ENCODE measurements at regions not wholly inside any gene's neighbourhood (a gene's known extent, or its start where the extent isn't known, plus 50 kb on each side); places are given as distances from the start of the nearest gene placed in this dataset.

DNA sequence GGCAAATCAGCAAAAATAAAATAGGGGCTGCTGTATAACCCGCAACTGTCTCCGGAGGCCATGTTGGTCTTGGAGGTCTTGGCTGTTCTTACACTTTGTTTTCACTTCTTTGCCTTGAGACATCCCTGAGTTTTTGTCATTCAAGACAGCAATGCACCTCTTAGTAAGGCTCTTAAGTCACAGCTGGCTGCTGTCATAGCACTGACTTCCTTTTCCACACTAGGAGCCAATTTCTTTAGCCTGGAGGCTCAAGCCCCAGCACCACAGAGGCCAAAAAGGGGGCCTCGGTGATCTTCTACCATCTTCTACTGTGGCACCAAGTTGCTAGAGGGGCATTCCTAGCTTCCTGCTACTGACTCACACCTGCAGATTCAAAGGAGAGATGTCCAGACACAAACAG, 536.3 kb downstream of the CDH26 start:
- intact Hi-C loops (cut with micrococcal nuclease; ENCODE audit: unreplicated experiment), result no loop called here
- Histone ChIP-seq H3K9me3 (ENCODE audit: low read length) (no peaks in the 10 kb centered on the region), H4K20me1 (ENCODE audit: insufficient read depth, low read length) (no peaks in the 10 kb centered on the region), H3K79me2 (ENCODE audit: insufficient read depth, low read depth, low read length) (no peaks in the 10 kb centered on the region), H3K27ac (ENCODE audit: low read depth, low read length, poor library complexity, severe bottlenecking) (no peak overlapping the region), H3K4me2 (ENCODE audit: low read length) (no peak overlapping the region), H3K9me2 (ENCODE audit: insufficient read depth, low read length) (no peaks in the 10 kb centered on the region), H3K4me3 (ENCODE audit: low read depth, low read length, poor library complexity, severe bottlenecking) (no peak overlapping the region), H3K36me3 (ENCODE audit: insufficient read depth, low read length) (no peaks in the 10 kb centered on the region), H2AFZ (ENCODE audit: low read length) (no peak overlapping the region), H3K4me1 (ENCODE audit: insufficient read depth, low read length, poor library complexity, severe bottlenecking) (no peaks in the 10 kb centered on the region)
- DNase-seq (ENCODE audit: low spot score), result no peak
- CTCF ChIA-PET (ENCODE audit: unreplicated experiment), result no interaction called here
- no peak for TF ChIP-seq EZH2phosphoT487 (IDR thresholded peaks at IDR 0.05; ENCODE audit: borderline replicate concordance, low read depth, low read length)
- TF ChIP-seq, protein P1, sequence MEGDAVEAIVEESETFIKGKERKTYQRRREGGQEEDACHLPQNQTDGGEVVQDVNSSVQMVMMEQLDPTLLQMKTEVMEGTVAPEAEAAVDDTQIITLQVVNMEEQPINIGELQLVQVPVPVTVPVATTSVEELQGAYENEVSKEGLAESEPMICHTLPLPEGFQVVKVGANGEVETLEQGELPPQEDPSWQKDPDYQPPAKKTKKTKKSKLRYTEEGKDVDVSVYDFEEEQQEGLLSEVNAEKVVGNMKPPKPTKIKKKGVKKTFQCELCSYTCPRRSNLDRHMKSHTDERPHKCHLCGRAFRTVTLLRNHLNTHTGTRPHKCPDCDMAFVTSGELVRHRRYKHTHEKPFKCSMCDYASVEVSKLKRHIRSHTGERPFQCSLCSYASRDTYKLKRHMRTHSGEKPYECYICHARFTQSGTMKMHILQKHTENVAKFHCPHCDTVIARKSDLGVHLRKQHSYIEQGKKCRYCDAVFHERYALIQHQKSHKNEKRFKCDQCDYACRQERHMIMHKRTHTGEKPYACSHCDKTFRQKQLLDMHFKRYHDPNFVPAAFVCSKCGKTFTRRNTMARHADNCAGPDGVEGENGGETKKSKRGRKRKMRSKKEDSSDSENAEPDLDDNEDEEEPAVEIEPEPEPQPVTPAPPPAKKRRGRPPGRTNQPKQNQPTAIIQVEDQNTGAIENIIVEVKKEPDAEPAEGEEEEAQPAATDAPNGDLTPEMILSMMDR (conservative IDR thresholded peaks at IDR 0.05; ENCODE audit: low read length), result no peak
- no TSS peak for BruUV-seq (replicated peaks)
- POLR2A ChIA-PET, result no interaction called here

DNA sequence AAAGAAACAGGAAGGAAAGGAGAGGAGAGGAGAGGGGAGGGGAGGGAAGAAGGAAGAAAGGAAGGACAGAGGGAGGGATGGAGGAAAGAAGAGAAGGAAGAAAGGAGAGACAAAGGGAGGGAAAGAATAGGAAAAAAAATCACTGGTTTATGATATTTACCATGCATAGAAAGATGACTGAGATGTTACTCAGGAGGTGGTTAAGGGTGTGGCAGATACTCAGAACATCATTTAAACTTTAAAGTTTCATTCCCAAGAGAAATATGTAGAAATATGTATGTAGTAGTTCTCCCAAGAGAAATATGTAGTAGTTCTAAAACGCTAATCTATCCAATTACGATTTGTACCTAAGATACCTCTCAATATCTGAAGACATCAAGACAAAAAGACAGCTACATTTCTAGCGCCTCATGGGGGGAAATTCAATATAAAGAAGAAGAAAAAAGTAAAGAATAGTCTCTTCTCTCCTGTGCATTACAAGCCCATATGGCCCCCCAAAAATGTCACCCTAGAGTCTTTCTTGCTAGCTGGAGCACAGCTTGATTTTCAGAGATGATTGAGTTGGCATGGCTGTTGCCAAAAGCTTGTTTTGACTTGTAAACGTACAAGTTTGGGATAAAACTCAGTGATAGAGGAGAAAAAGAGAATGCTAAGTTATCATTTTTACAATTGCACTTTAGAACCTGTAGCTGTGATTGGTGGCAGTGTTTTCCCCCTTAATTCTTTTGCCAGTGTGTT, 539.2 kb downstream of the CDH26 start:
- Histone ChIP-seq H3K27ac (ENCODE audit: low read depth, low read length, poor library complexity, severe bottlenecking) (no peak overlapping the region), H3K36me3 (ENCODE audit: insufficient read depth, low read length) (no peaks in the 10 kb centered on the region), H3K9me2 (ENCODE audit: insufficient read depth, low read length) (no peaks in the 10 kb centered on the region), H3K4me2 (ENCODE audit: low read length) (no peak overlapping the region), H3K4me1 (ENCODE audit: insufficient read depth, low read length, poor library complexity, severe bottlenecking) (no peaks in the 10 kb centered on the region), H3K9me3 (ENCODE audit: low read length) (no peaks in the 10 kb centered on the region), H2AFZ (ENCODE audit: low read length) (no peak overlapping the region), H4K20me1 (ENCODE audit: insufficient read depth, low read length) (no peaks in the 10 kb centered on the region), H3K4me3 (ENCODE audit: low read depth, low read length, poor library complexity, severe bottlenecking) (no peak overlapping the region), H3K79me2 (ENCODE audit: insufficient read depth, low read depth, low read length) (no peaks in the 10 kb centered on the region)
- POLR2A ChIA-PET, result no interaction called here
- intact Hi-C loops (cut with micrococcal nuclease; ENCODE audit: unreplicated experiment), result no loop called here
- no TSS peak for BruUV-seq (replicated peaks)
- no peak for DNase-seq (ENCODE audit: low spot score)
- CTCF ChIA-PET (ENCODE audit: unreplicated experiment), result no interaction called here
- no peak for TF ChIP-seq EZH2phosphoT487 (IDR thresholded peaks at IDR 0.05; ENCODE audit: borderline replicate concordance, low read depth, low read length)

DNA sequence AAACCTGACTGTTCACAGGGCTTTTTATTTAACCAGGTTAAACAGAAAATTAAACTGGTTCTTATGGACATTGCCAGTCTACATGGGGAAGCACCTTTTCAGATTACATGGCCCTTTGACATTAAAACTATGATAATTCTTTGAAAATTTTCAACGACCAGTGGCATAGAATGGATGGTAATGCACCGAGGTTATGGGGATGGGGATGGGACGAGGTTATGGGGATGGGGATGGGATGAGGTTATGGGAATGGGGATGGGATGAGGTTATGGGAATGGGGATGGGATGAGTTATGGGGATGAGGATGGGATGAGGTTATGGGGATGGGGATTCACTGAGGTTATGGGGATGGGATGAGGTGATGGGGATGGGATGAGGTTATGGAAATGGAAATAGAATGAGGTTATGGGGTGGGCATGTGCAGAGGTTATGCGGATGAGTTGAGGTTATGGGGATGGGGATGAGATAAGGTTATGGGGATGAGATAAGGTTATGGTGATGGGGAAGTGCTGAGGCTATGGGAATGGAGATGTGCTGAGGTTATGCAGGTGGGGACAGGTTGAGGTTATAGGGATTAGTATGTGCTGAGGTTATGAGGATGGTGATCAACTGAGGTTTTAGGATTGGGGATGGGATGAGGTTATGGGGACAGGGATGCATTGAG, 541.9 kb downstream of the CDH26 start:
- no peak overlapping the region for H3K4me2 ChIP-seq (ENCODE audit: low read length)
- no peak overlapping the region for H3K27ac ChIP-seq (ENCODE audit: low read depth, low read length, poor library complexity, severe bottlenecking)
- H3K9me3 ChIP-seq (ENCODE audit: low read length), result no peaks in the 10 kb centered on the region
- H3K36me3 ChIP-seq (ENCODE audit: insufficient read depth, low read length), result no peaks in the 10 kb centered on the region
- TF ChIP-seq EZH2phosphoT487 (IDR thresholded peaks at IDR 0.05; ENCODE audit: borderline replicate concordance, low read depth, low read length), result no peak
- TF ChIP-seq, protein P1 (conservative IDR thresholded peaks at IDR 0.05; ENCODE audit: low read length), result no peak
- no peaks in the 10 kb centered on the region for H3K4me1 ChIP-seq (ENCODE audit: insufficient read depth, low read length, poor library complexity, severe bottlenecking)
- BruUV-seq (replicated peaks), result no TSS peak
- ChIA-PET CTCF (ENCODE audit: unreplicated experiment) (no interaction called here), POLR2A (no interaction called here)
- H3K4me3 ChIP-seq (ENCODE audit: low read depth, low read length, poor library complexity, severe bottlenecking), result no peak overlapping the region
- no peaks in the 10 kb centered on the region for H4K20me1 ChIP-seq (ENCODE audit: insufficient read depth, low read length)
- H3K9me2 ChIP-seq (ENCODE audit: insufficient read depth, low read length), result no peaks in the 10 kb centered on the region
- intact Hi-C loops (cut with micrococcal nuclease; ENCODE audit: unreplicated experiment), result no loop called here
- H2AFZ ChIP-seq (ENCODE audit: low read length), result no peak overlapping the region
- H3K79me2 ChIP-seq (ENCODE audit: insufficient read depth, low read depth, low read length), result no peaks in the 10 kb centered on the region
- DNase-seq (ENCODE audit: low spot score), result no peak

All from OCI-LY7 (cell line).